GM12878 (cell line): ENCODE measurements at regions not wholly inside any gene's neighbourhood (a gene's known extent, or its start where the extent isn't known, plus 50 kb on each side); places are given as distances from the start of the nearest gene placed in this dataset.

Experiments
- ATAC-seq: fragments of 200-7000 bp; cut with Tn5 transposase; 3 replicates; pipeline ENCODE4 v1.9.1; 2020; ENCODE audit warnings: mild to moderate bottlenecking, moderate library complexity
- BruUV-seq: library from RNA; stranded (reverse); fragments of 400-500 nt; replicated peaks from 2 replicates; lab custom pipeline; 2021; lab: Mats Ljungman, UMichigan
- CTCF ChIA-PET: fragments of 300-600 bp; sonication (Branson Sonifier 250); formaldehyde crosslinking; extraction: SDS; loops from one replicate; lab custom pipeline; 2021; ENCODE audit warnings: inconsistent platforms; lab: Yijun Ruan, JAX
- POLR2A ChIA-PET: fragments of 350-600 bp; formaldehyde crosslinking; extraction: SDS; loops from one replicate; lab custom pipeline; 2021; ENCODE audit warnings: inconsistent platforms; lab: Charles Lee
- RAD21 ChIA-PET: fragments of 300-600 bp; sonication (Branson Sonifier 250); formaldehyde crosslinking; loops from one replicate; lab custom pipeline; 2023; ENCODE audit warnings: antibody characterized with exemption; ENCODE audit not compliant: unreplicated experiment; lab: Charles Lee
- SMC1A ChIA-PET: fragments of 300-600 bp; sonication (Branson Sonifier 250); formaldehyde crosslinking; loops from one replicate; lab custom pipeline; 2023; ENCODE audit not compliant: unreplicated experiment, uncharacterized antibody; lab: Charles Lee
- DNase-seq: peaks from one replicate; pipeline ENCODE4 v3.0.0-alpha.2; 2011; ENCODE audit warnings: low read depth, low spot score
- FAIRE-seq: peaks from 3 replicates; lab custom pipeline; 2011; peaks lifted over from hg19 to GRCh38; lab: Jason Lieb, UNC
- H2AFZ ChIP-seq: 2 replicates; pipeline ENCODE4 v1.6.0; 2011; ENCODE audit warnings: low read depth, low read length, control low read depth; ENCODE audit not compliant: control insufficient read depth
- H3K27ac ChIP-seq: 2 replicates; pipeline ENCODE4 v1.5.1; 2011; ENCODE audit warnings: control low read depth; ENCODE audit not compliant: control insufficient read depth, insufficient read depth
- H3K27me3 ChIP-seq, 2 experiments: replicated peaks in 1 of 2; 2 replicates each; pipeline versions ENCODE4 v1.6.0 to v1.6.1; 2011; ENCODE audit warnings: low read length in 1 of 2; ENCODE audit not compliant: control insufficient read depth in 2 of 2, insufficient read depth in 2 of 2
- H3K36me3 ChIP-seq, 2 experiments: 2 replicates each; pipeline ENCODE4 v1.5.1; 2011; ENCODE audit warnings: low read length in 1 of 2; ENCODE audit not compliant: control insufficient read depth in 2 of 2, insufficient read depth in 2 of 2
- H3K4me1 ChIP-seq: 2 replicates; pipeline ENCODE4 v1.6.1; 2011; ENCODE audit warnings: mild to moderate bottlenecking, low read length, moderate library complexity, mixed read lengths; ENCODE audit not compliant: control insufficient read depth, insufficient read depth
- H3K4me2 ChIP-seq: 2 replicates; pipeline ENCODE4 v1.6.0; 2011; ENCODE audit warnings: control low read depth; ENCODE audit not compliant: control insufficient read depth, insufficient read depth
- H3K4me3 ChIP-seq: fragments of 200-600 bp; sonication (generic); 2 replicates; pipeline ENCODE4 v1.5.1; 2016
- H3K79me2 ChIP-seq: 2 replicates; pipeline ENCODE4 v1.6.0; 2011; ENCODE audit warnings: low read length; ENCODE audit not compliant: control insufficient read depth, insufficient read depth
- H3K9ac ChIP-seq: 2 replicates; pipeline ENCODE4 v1.8.0; 2011; ENCODE audit warnings: low read length, control low read depth, mixed read lengths; ENCODE audit not compliant: control insufficient read depth, insufficient read depth
- H3K9me3 ChIP-seq: replicated peaks from 3 replicates; pipeline ENCODE4 v1.5.1; 2011; ENCODE audit warnings: mild to moderate bottlenecking, low read length; ENCODE audit not compliant: control insufficient read depth, insufficient read depth
- H4K20me1 ChIP-seq: 2 replicates; pipeline ENCODE4 v1.6.0; 2011; ENCODE audit not compliant: control insufficient read depth, insufficient read depth
- BHLHE40 ChIP-seq, 2 experiments: fragments of 450-650 bp in 1 of 2; IDR thresholded peaks; 2 replicates each; pipeline ENCODE4 v1.6.1; 2011 to 2017; ENCODE audit warnings: low read depth in 2 of 2, borderline replicate concordance in 1 of 2, improper control_type of control experiment in 1 of 2, low read length in 1 of 2, mild to moderate bottlenecking in 1 of 2
- CBFB ChIP-seq: IDR thresholded peaks from 2 replicates; pipeline ENCODE4 v1.6.1; 2016; ENCODE audit warnings: antibody characterized with exemption, low read depth
- DPF2 ChIP-seq: fragments of 450-650 bp; IDR thresholded peaks from 2 replicates; pipeline ENCODE4 v1.6.1; 2017; ENCODE audit warnings: mild to moderate bottlenecking
- EP300 ChIP-seq, 2 experiments: fragments of 150-350 bp in 1 of 2; IDR thresholded peaks; 2 replicates each; pipeline ENCODE4 v1.6.1; 2011 to 2012; ENCODE audit warnings: low read depth in 2 of 2, low read length in 2 of 2, borderline replicate concordance in 1 of 2, improper control_type of control experiment in 1 of 2, inconsistent platforms in 1 of 2; ENCODE audit not compliant: control insufficient read depth in 1 of 2
- FOXK2 ChIP-seq: fragments of 450-650 bp; IDR thresholded peaks from 2 replicates; pipeline ENCODE4 v1.6.1; 2017; ENCODE audit warnings: mild to moderate bottlenecking, moderate library complexity
- HCFC1 ChIP-seq: fragments of 150-350 bp; IDR thresholded peaks from 2 replicates; pipeline ENCODE4 v1.6.1; 2014; ENCODE audit warnings: low read length
- IRF4 ChIP-seq: IDR thresholded peaks from 2 replicates; pipeline ENCODE4 v1.6.1; 2011; ENCODE audit warnings: low read depth, low read length
- LARP7 ChIP-seq: fragments of 450-650 bp; IDR thresholded peaks from 2 replicates; pipeline ENCODE4 v1.6.1; 2017; ENCODE audit warnings: mild to moderate bottlenecking
- MTA2 ChIP-seq: fragments of 450-650 bp; IDR thresholded peaks from 2 replicates; pipeline ENCODE4 v1.6.1; 2016; ENCODE audit warnings: low read depth, mild to moderate bottlenecking, moderate library complexity
- MYC ChIP-seq: IDR thresholded peaks from 2 replicates; pipeline ENCODE4 v1.6.1; 2011; ENCODE audit warnings: mild to moderate bottlenecking, low read length, moderate library complexity, inconsistent platforms; ENCODE audit not compliant: insufficient read depth, insufficient replicate concordance, insufficient read length, severe bottlenecking
- NFYB ChIP-seq: IDR thresholded peaks from 2 replicates; pipeline ENCODE4 v1.6.1; 2011; ENCODE audit warnings: low read depth, mild to moderate bottlenecking, low read length, improper control_type of control experiment, moderate library complexity; ENCODE audit not compliant: insufficient read depth
- RAD21 ChIP-seq: IDR thresholded peaks from 2 replicates; pipeline ENCODE4 v1.6.1; 2011; ENCODE audit warnings: mild to moderate bottlenecking, low read depth, low read length, moderate library complexity; ENCODE audit not compliant: insufficient read depth
- RELA ChIP-seq: fragments of 450-650 bp; IDR thresholded peaks from 2 replicates; pipeline ENCODE4 v1.8.0; 2014; ENCODE audit warnings: borderline replicate concordance; ENCODE audit not compliant: partially characterized antibody
- SMARCA5 ChIP-seq: fragments of 450-650 bp; IDR thresholded peaks from 2 replicates; pipeline ENCODE4 v1.6.1; 2017; ENCODE audit warnings: mild to moderate bottlenecking
- SPI1 ChIP-seq: IDR thresholded peaks from 2 replicates; pipeline ENCODE4 v1.6.1; 2011; ENCODE audit warnings: low read depth, mild to moderate bottlenecking, low read length, moderate library complexity, borderline replicate concordance; ENCODE audit not compliant: insufficient read depth
- STAT3 ChIP-seq: IDR thresholded peaks from 2 replicates; pipeline ENCODE4 v1.6.1; 2011; ENCODE audit warnings: low read depth, low read length, improper control_type of control experiment
- SUZ12 ChIP-seq: fragments of 200-600 bp; sonication (generic); IDR thresholded peaks from one replicate; pipeline ENCODE4 v1.6.1; 2018; ENCODE audit warnings: antibody characterized with exemption, mild to moderate bottlenecking; ENCODE audit not compliant: unreplicated experiment
- TCF12 ChIP-seq: IDR thresholded peaks from 2 replicates; pipeline ENCODE4 v1.6.1; 2011; ENCODE audit warnings: low read depth, mild to moderate bottlenecking, low read length
- ZNF217 ChIP-seq: fragments of 450-650 bp; IDR thresholded peaks from 2 replicates; pipeline ENCODE4 v1.6.1; 2017; ENCODE audit warnings: antibody characterized with exemption, mild to moderate bottlenecking
- ZNF622 ChIP-seq: fragments of 450-650 bp; IDR thresholded peaks from 2 replicates; pipeline ENCODE4 v1.6.1; 2017; ENCODE audit warnings: mild to moderate bottlenecking, inconsistent platforms
- WGBS: methylation state at CpG from one replicate; pipeline ENCODE4 v1.1.6; 2016; ENCODE audit warnings: low lambda C conversion rate; ENCODE audit not compliant: insufficient replicate concordance, insufficient coverage; ENCODE audit errors: missing lambda C conversion rate; 5-methylcytosine and 5-hydroxymethylcytosine counted together
- in situ Hi-C: fragments of 300-500 bp; cut with MboI; formaldehyde crosslinking; loops from 9 replicates; pipeline ENCODE4 v1.14.3; 2018; ENCODE audit warnings: mixed read lengths
- intact Hi-C: fragments of 100-400 bp; cut with micrococcal nuclease; formaldehyde crosslinking; loops from one replicate; pipeline ENCODE4 v1.14.2; 2022; ENCODE audit not compliant: unreplicated experiment
- TF ChIP-seq, protein P1 (sequence below): fragments of 150-350 bp; IDR thresholded peaks from 2 replicates; pipeline ENCODE4 v1.6.1; 2016; ENCODE audit warnings: low read depth, low read length
- TF ChIP-seq, protein P2 (sequence below): IDR thresholded peaks from 2 replicates; pipeline ENCODE4 v1.6.1; 2011; ENCODE audit warnings: low read depth, mild to moderate bottlenecking, low read length, moderate library complexity, borderline replicate concordance; ENCODE audit errors: extremely low read depth

DNA sequence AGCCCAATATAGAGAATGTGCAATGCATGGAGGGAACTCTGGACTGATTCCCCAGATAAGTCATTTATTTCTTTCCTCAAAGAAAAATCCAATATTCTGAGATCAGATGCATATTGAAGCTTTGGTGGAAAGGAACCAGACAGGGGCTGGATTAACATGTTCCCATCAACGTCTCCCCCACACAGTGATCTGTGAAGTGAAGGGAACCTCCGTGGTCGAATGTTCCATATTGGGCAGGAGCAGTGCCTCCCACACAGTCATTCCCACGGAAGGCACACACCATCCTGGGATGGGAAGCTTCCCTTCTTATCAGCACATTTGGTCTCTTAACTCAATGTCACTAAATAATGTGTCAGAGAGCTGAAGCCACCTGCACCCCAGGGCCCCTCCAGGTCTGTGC lies 247.1 kb downstream of the BCL11B start:
- ChIA-PET CTCF (no interaction called here), RAD21 (no interaction called here)

DNA sequence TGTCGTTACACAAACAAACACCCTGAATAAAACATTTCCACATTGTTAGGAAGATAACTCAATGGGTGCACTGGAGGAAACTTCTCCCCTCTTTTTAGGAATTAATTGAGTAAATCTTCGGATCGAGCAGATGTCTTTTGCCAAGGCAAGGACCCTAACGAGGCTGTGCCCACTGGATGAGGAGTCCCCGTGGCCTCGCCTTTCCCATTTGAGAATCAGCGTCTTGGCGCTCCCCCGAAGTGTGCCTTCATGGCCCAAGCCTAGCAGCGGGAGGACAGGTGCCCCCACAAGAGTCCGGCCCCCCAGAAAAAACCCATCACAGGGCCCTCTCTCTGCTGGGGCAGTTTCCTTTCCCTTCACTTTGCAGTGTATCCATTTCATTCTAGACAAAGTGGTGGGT lies 246.6 kb downstream of the BCL11B start:
- no peak overlapping the region for H3K27ac ChIP-seq
- no peak overlapping the region for H3K4me2 ChIP-seq
- H3K4me1 ChIP-seq, result no peaks in the 10 kb centered on the region
- ATAC-seq (no peak), FAIRE-seq (no peak), DNase-seq (no peak)
- no peaks in the 10 kb centered on the region; the same call in 1 of the 3 replicates for H3K9me3 ChIP-seq
- no peaks in the 10 kb centered on the region for H3K36me3 ChIP-seq
- no peak overlapping the region for H2AFZ ChIP-seq
- 69% methylated on average over 11 of the region's 11 CpGs for WGBS
- BruUV-seq, result no TSS peak
- RAD21 ChIA-PET, result no interaction called here
- H3K4me3 ChIP-seq, result no peak overlapping the region
- H3K9ac ChIP-seq, result no peak overlapping the region
- in situ Hi-C loops (no loop called here), intact Hi-C loops (no loop called here)
- H4K20me1 ChIP-seq, result no peaks in the 10 kb centered on the region
- SMC1A ChIA-PET, result no interaction called here
- POLR2A ChIA-PET, result no interaction called here
- no peaks in the 10 kb centered on the region for H3K27me3 ChIP-seq
- CTCF ChIA-PET, result no interaction called here
- no peaks in the 10 kb centered on the region for H3K79me2 ChIP-seq
- TF ChIP-seq, protein P1, sequence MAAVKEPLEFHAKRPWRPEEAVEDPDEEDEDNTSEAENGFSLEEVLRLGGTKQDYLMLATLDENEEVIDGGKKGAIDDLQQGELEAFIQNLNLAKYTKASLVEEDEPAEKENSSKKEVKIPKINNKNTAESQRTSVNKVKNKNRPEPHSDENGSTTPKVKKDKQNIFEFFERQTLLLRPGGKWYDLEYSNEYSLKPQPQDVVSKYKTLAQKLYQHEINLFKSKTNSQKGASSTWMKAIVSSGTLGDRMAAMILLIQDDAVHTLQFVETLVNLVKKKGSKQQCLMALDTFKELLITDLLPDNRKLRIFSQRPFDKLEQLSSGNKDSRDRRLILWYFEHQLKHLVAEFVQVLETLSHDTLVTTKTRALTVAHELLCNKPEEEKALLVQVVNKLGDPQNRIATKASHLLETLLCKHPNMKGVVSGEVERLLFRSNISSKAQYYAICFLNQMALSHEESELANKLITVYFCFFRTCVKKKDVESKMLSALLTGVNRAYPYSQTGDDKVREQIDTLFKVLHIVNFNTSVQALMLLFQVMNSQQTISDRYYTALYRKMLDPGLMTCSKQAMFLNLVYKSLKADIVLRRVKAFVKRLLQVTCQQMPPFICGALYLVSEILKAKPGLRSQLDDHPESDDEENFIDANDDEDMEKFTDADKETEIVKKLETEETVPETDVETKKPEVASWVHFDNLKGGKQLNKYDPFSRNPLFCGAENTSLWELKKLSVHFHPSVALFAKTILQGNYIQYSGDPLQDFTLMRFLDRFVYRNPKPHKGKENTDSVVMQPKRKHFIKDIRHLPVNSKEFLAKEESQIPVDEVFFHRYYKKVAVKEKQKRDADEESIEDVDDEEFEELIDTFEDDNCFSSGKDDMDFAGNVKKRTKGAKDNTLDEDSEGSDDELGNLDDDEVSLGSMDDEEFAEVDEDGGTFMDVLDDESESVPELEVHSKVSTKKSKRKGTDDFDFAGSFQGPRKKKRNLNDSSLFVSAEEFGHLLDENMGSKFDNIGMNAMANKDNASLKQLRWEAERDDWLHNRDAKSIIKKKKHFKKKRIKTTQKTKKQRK, result no peak
- TF ChIP-seq HCFC1 (no peak), IRF4 (no peak), DPF2 (no peak), EP300 (IDR thresholded peaks at IDR 0.05; ENCODE audit: borderline replicate concordance in 1 of 2, control insufficient read depth in 1 of 2, low read depth in 2 of 2, low read length in 2 of 2) (no peak), SMARCA5 (no peak)

More for the DNA sequence above, 247.1 kb downstream of the BCL11B start:
- no peak for TF ChIP-seq TCF12
- TF ChIP-seq FOXK2, result no peak
- no peak for TF ChIP-seq RAD21
- TF ChIP-seq CBFB, result no peak
- no peak for TF ChIP-seq LARP7
- TF ChIP-seq, protein P2, sequence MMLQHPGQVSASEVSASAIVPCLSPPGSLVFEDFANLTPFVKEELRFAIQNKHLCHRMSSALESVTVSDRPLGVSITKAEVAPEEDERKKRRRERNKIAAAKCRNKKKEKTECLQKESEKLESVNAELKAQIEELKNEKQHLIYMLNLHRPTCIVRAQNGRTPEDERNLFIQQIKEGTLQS, result no peak
- TF ChIP-seq ZNF217, result no peak
- no peak for TF ChIP-seq MYC
- TF ChIP-seq BHLHE40 (IDR thresholded peaks at IDR 0.05; ENCODE audit: borderline replicate concordance in 1 of 2, low read depth in 2 of 2, low read length in 1 of 2), result no peak
- no peak for TF ChIP-seq SUZ12
- no peak for TF ChIP-seq NFYB
- TF ChIP-seq SPI1, result no peak
- no peak for TF ChIP-seq STAT3
- no peak for TF ChIP-seq ZNF622
- no peak for TF ChIP-seq RELA
- no peak for TF ChIP-seq MTA2
- in situ Hi-C loops (no loop called here), intact Hi-C loops (no loop called here)
- Histone ChIP-seq H3K4me1 (no peaks in the 10 kb centered on the region), H3K4me2 (no peak overlapping the region), H2AFZ (no peak overlapping the region), H4K20me1 (no peaks in the 10 kb centered on the region), H3K27ac (no peak overlapping the region), H3K9ac (no peak overlapping the region), H3K9me3 (no peaks in the 10 kb centered on the region; the same call in 1 of the 3 replicates), H3K27me3 (no peaks in the 10 kb centered on the region), H3K36me3 (no peaks in the 10 kb centered on the region), H3K79me2 (no peaks in the 10 kb centered on the region), H3K4me3 (no peak overlapping the region)
- ATAC-seq (no peak), FAIRE-seq (no peak), DNase-seq (no peak)
- 0% methylated on average over 4 of the region's 4 CpGs for WGBS
- SMC1A ChIA-PET, result no interaction called here
- POLR2A ChIA-PET, result no interaction called here
- BruUV-seq, result no TSS peak
